Mesendoderm (in vitro differentiated cells): ENCODE measurements at regions not wholly inside any gene's neighbourhood (a gene's known extent, or its start where the extent isn't known, plus 50 kb on each side); places are given as distances from the start of the nearest gene placed in this dataset.

Source experiments
- DNase-seq: peaks from one replicate; pipeline ENCODE4 v3.0.0; 2013
- H2AK5ac ChIP-seq: 2 replicates; pipeline ENCODE4 v1.6.1; 2013; ENCODE audit warnings: low read length, inconsistent platforms
- H2BK120ac ChIP-seq: 2 replicates; pipeline ENCODE4 v1.6.1; 2013; ENCODE audit warnings: low read depth, mild to moderate bottlenecking, low read length, moderate library complexity, mixed read lengths
- H2BK15ac ChIP-seq: replicated peaks from 2 replicates; pipeline ENCODE4 v1.6.1; 2013; ENCODE audit warnings: low read depth, mild to moderate bottlenecking, moderate library complexity
- H2BK5ac ChIP-seq: 2 replicates; pipeline ENCODE4 v1.6.1; 2013; ENCODE audit warnings: low read length, inconsistent platforms
- H3K18ac ChIP-seq: 2 replicates; pipeline ENCODE4 v1.6.1; 2013; ENCODE audit warnings: mild to moderate bottlenecking, low read length, mixed read lengths
- H3K23ac ChIP-seq: one replicate; pipeline ENCODE4 v1.6.1; 2013; ENCODE audit warnings: low read length
- H3K27ac ChIP-seq: 2 replicates; pipeline ENCODE4 v1.5.1; 2013; ENCODE audit warnings: low read depth, mild to moderate bottlenecking, inconsistent platforms, low read length, moderate library complexity
- H3K27me3 ChIP-seq: 2 replicates; pipeline ENCODE4 v1.6.1; 2013; ENCODE audit warnings: low read length, control low read depth, mild to moderate bottlenecking, inconsistent platforms; ENCODE audit not compliant: insufficient read depth, poor library complexity
- H3K36me3 ChIP-seq: 2 replicates; pipeline ENCODE4 v1.6.1; 2013; ENCODE audit warnings: low read length, inconsistent platforms; ENCODE audit not compliant: control insufficient read depth, insufficient read depth
- H3K4ac ChIP-seq: one replicate; pipeline ENCODE4 v1.6.1; 2013; ENCODE audit warnings: low read depth, mild to moderate bottlenecking, low read length, moderate library complexity
- H3K4me1 ChIP-seq: 2 replicates; pipeline ENCODE4 v1.6.1; 2013; ENCODE audit warnings: low read depth, low read length, inconsistent platforms; ENCODE audit not compliant: control insufficient read depth
- H3K4me2 ChIP-seq: 2 replicates; pipeline ENCODE4 v1.6.1; 2013; ENCODE audit warnings: low read length
- H3K4me3 ChIP-seq: 2 replicates; pipeline ENCODE4 v1.5.1; 2013; ENCODE audit warnings: mild to moderate bottlenecking, low read length
- H3K56ac ChIP-seq: one replicate; pipeline ENCODE4 v1.6.1; 2013; ENCODE audit warnings: low read length
- H3K79me1 ChIP-seq: 2 replicates; pipeline ENCODE4 v1.6.1; 2013; ENCODE audit warnings: low read length, inconsistent platforms
- H3K79me2 ChIP-seq: 2 replicates; pipeline ENCODE4 v1.6.1; 2013; ENCODE audit warnings: mild to moderate bottlenecking, low read length; ENCODE audit not compliant: control insufficient read depth, insufficient read depth
- H3K9ac ChIP-seq: 2 replicates; pipeline ENCODE4 v1.6.1; 2013; ENCODE audit warnings: low read length, inconsistent platforms
- H4K5ac ChIP-seq: one replicate; pipeline ENCODE4 v1.6.1; 2013; ENCODE audit warnings: low read length
- H4K8ac ChIP-seq: one replicate; pipeline ENCODE4 v1.6.1; 2013; ENCODE audit warnings: low read depth, mild to moderate bottlenecking, control low read depth, low read length, moderate library complexity
- WGBS: extraction: QIAGEN DNeasy Blood & Tissue Kit; methylation state at CpG from one replicate; pipeline ENCODE4 v1.1.7; 2013; ENCODE audit warnings: low lambda C conversion rate, missing lambda C conversion rate; ENCODE audit not compliant: insufficient coverage; ENCODE audit errors: extremely low coverage; 5-methylcytosine and 5-hydroxymethylcytosine counted together

DNA sequence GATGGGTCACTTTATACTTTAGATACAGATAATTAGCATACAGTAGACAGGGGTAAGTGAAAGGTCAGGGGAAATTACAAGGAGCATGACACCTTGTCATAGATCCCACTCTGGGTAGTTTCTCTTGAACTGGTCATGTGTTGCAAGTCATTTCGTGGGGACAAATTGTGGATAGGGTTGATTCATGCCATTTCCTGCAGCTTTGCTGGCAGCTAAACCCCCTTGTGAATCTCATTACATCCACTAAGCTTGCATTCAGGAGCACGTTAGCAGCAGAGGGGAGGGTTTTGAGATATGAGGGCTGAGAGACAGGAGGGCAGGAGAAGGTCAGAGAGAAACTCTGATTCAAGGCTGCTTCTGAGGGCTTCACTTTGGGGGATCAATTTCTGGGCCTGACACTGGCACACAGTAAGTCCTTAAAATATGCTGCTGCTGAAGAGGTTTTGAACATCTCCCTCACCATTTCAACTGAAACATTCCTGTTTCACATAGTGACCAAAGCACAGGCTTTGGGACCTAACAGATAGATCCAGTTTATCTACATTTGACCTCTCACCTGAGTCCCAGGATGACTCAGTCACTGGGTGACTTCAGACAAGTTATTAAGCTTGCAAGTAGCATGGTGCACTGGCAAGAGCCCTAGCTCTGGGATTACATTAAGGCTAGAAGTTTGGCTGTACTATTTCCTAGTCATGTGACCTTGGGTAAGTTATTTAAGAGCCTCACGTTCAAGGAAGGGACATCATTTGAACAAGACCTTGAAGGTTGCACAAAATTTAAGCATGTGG lies 206.0 kb upstream of the USP24 start:
- Histone ChIP-seq H2BK15ac (no peak overlapping the region), H3K9ac (no peak overlapping the region), H3K36me3 (no peaks in the 10 kb centered on the region), H3K18ac (no peak overlapping the region), H3K4ac (no peak overlapping the region), H3K4me3 (no peak overlapping the region), H3K27ac (no peak overlapping the region), H2AK5ac (no peak overlapping the region), H2BK5ac (no peak overlapping the region), H2BK120ac (no peak overlapping the region), H4K5ac (no peak overlapping the region), H4K8ac (no peak overlapping the region), H3K79me1 (no peaks in the 10 kb centered on the region), H3K23ac (no peak overlapping the region), H3K4me1 (no peaks in the 10 kb centered on the region), H3K4me2 (no peak overlapping the region), H3K27me3 (no peaks in the 10 kb centered on the region), H3K79me2 (no peaks in the 10 kb centered on the region), H3K56ac (no peak overlapping the region)
- no peak for DNase-seq
- WGBS = no CpG with 5 or more reads among the region's 3 CpGs

DNA sequence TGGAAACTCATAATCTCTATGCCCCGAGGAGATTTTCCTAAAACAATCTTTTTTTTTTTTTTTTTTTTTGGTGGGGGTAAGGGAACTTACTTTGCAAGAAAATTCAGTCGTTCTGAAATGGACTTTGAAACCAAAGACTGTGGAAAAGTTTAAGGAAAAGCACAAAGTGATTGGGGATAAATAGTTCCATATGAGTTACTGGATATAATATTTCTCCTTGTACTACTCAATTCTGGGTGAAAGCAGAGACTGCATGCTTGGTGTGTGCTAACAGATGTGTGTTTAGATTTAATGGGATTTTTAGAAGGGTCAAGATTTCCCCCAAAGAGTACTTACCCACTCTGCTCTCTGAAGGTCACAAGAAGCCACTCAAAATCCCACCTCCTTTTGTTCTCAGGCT lies 204.9 kb upstream of the USP24 start:
- no peak overlapping the region for H3K18ac ChIP-seq

DNA sequence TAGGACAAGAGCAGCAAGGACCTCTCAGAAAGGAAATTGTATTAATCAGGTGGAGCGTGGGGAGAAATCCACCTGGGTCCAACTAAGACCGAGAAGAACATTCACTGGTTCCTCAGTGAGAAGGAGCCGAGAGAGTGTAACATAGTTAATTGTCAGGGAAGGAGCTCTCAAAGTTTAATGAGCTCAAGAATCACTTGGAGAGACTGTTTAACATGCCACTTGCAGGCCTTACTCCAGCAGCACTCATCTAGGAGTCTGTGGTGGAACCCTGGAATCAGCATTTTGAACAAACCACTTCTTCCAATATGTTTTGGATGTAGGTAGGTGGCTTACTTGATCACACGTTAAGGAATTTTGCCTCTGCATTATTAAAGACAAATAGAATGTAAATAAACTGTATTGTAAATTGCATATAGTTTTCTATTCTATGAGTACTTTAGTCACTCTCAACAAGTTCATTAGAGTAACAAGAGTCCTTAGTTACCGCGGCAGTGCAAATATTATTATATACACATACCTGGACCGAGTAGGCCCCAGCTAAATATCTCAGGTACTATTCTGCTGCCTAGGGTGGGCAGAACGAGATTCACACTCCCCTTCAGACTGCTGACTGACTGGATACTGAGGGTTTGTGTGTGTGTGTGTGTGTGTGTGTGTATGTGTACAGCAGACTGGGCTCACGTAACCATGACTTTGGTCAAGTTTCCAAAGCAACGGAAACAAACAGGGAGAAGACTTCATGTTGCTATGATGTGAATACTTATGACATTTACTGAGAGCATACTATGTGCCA lies 203.2 kb upstream of the USP24 start:
- H3K18ac ChIP-seq = no peak overlapping the region
- no peak overlapping the region for H3K4me3 ChIP-seq
- H3K56ac ChIP-seq = no peak overlapping the region
- H4K5ac ChIP-seq = no peak overlapping the region
- H3K4me2 ChIP-seq = no peak overlapping the region
- H3K4me1 ChIP-seq = no peaks in the 10 kb centered on the region
- no peaks in the 10 kb centered on the region for H3K79me1 ChIP-seq
- H3K27me3 ChIP-seq = no peaks in the 10 kb centered on the region
- H3K36me3 ChIP-seq = no peaks in the 10 kb centered on the region
- no peak overlapping the region for H2BK120ac ChIP-seq
- H2BK5ac ChIP-seq = no peak overlapping the region
- no peak overlapping the region for H3K27ac ChIP-seq
- H3K4ac ChIP-seq = no peak overlapping the region
- no peak overlapping the region for H4K8ac ChIP-seq
- no peak overlapping the region for H2BK15ac ChIP-seq
- H3K79me2 ChIP-seq = no peaks in the 10 kb centered on the region
- H3K9ac ChIP-seq = no peak overlapping the region
- no peak for DNase-seq
- no peak overlapping the region for H3K23ac ChIP-seq
- WGBS = no CpG with 5 or more reads among the region's 10 CpGs
- H2AK5ac ChIP-seq = no peak overlapping the region

More for the DNA sequence above, 204.9 kb upstream of the USP24 start:
- Histone ChIP-seq H2AK5ac (no peak overlapping the region), H3K4me3 (no peak overlapping the region), H3K4me1 (no peaks in the 10 kb centered on the region), H4K5ac (no peak overlapping the region), H2BK5ac (no peak overlapping the region), H3K9ac (no peak overlapping the region), H2BK120ac (no peak overlapping the region), H3K56ac (no peak overlapping the region), H3K27me3 (no peaks in the 10 kb centered on the region), H3K23ac (no peak overlapping the region), H3K4me2 (no peak overlapping the region), H3K27ac (no peak overlapping the region), H2BK15ac (no peak overlapping the region), H4K8ac (no peak overlapping the region), H3K79me2 (no peaks in the 10 kb centered on the region), H3K4ac (no peak overlapping the region), H3K79me1 (no peaks in the 10 kb centered on the region), H3K36me3 (no peaks in the 10 kb centered on the region)
- no CpG with 5 or more reads among the region's 2 CpGs for WGBS
- no peak for DNase-seq

DNA sequence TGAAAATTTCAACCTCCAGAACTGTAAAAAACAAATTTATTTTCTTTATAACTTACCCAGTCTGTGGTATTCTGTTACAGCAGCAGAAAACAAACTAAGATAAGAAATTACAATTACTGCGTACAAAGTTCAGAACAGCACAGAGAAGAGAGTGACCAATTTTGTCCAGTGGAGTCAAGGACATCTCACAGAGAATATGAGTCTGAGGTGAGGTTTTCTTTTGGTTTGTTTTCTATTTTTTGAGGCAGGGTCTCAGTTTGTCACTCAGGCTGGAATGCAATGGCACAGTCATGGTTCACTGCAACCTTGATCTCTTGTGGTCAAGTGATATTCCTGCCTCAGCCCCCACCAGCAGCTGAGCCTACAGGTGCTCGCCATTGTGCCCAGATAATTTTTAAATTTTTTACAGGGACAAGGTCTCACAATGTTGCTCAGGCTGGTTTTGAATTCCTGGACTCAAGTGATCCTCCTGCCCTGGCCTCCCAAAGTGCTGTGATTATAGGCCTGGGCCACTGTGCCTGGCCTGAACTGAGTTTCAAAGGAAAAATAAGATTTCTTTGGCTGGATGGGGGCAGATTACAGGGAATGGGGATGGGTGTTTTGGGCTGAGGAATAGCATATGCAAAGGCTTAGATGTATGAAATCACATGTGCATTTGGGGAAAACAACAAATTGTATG lies 201.1 kb upstream of the USP24 start:
- H2BK5ac ChIP-seq = no peak overlapping the region
- no peaks in the 10 kb centered on the region for H3K79me2 ChIP-seq
- no peak overlapping the region for H4K8ac ChIP-seq
- no peak overlapping the region for H2BK15ac ChIP-seq
- H3K79me1 ChIP-seq = no peaks in the 10 kb centered on the region
- no CpG with 5 or more reads among the region's 2 CpGs for WGBS
- H2BK120ac ChIP-seq = no peak overlapping the region
- H4K5ac ChIP-seq = no peak overlapping the region
- no peak overlapping the region for H3K27ac ChIP-seq
- H3K4ac ChIP-seq = no peak overlapping the region
- H3K36me3 ChIP-seq = no peaks in the 10 kb centered on the region
- no peak overlapping the region for H3K56ac ChIP-seq
- no peaks in the 10 kb centered on the region for H3K4me1 ChIP-seq
- H3K23ac ChIP-seq = no peak overlapping the region
- no peak overlapping the region for H2AK5ac ChIP-seq
- no peak overlapping the region for H3K4me2 ChIP-seq
- no peak overlapping the region for H3K4me3 ChIP-seq
- H3K9ac ChIP-seq = no peak overlapping the region
- no peak overlapping the region for H3K18ac ChIP-seq
- H3K27me3 ChIP-seq = no peaks in the 10 kb centered on the region
- DNase-seq = no peak

DNA sequence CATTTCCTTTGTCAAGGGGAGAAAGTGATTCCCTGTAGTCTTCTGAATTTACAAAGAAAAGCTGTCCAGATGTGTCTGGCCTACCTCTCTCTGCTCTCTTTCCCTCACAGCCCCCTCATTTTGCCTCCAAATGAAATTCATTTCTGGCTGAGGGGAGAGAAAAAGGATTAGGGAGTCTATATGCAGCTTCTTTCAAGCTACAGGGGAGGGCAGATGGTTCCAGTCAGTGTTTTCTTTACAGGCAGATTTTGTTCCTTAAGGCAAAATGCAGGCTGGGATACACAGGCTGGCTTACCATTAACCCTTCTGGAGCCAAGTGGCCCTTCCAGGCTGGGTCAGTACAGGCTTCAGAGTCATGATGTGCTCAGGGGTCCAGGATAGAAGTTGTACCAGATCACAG lies 198.1 kb upstream of the USP24 start:
- Histone ChIP-seq H2BK5ac (no peak overlapping the region), H3K4me3 (no peak overlapping the region), H3K18ac (no peak overlapping the region), H3K79me2 (no peaks in the 10 kb centered on the region), H3K27ac (no peak overlapping the region), H2AK5ac (no peak overlapping the region), H2BK15ac (no peak overlapping the region), H3K36me3 (no peaks in the 10 kb centered on the region), H4K5ac (no peak overlapping the region), H3K9ac (no peak overlapping the region), H3K23ac (no peak overlapping the region), H3K56ac (no peak overlapping the region), H3K27me3 (no peaks in the 10 kb centered on the region), H3K4me1 (no peaks in the 10 kb centered on the region), H2BK120ac (no peak overlapping the region), H3K4me2 (no peak overlapping the region), H3K4ac (no peak overlapping the region), H4K8ac (no peak overlapping the region), H3K79me1 (no peaks in the 10 kb centered on the region)
- DNase-seq = no peak
